Smooth muscle cell (in vitro differentiated cells): ENCODE measurements at regions not wholly inside any gene's neighbourhood (a gene's known extent, or its start where the extent isn't known, plus 50 kb on each side); places are given as distances from the start of the nearest gene placed in this dataset.

Experiments
- DNase-seq: peaks from one replicate; lab custom pipeline; 2025; ENCODE audit not compliant: unreplicated experiment; lab: John Stamatoyannopoulos, UW
- H2AFZ ChIP-seq: fragments of 200-600 bp; sonication (generic); 2 replicates; pipeline ENCODE4 v1.6.0; 2016; ENCODE audit warnings: antibody characterized with exemption, low read depth, mild to moderate bottlenecking
- H3F3A ChIP-seq: fragments of 200-600 bp; sonication (generic); 2 replicates; pipeline ENCODE4 v1.6.0; 2017; ENCODE audit warnings: antibody characterized with exemption, low read depth
- H3K27ac ChIP-seq: fragments of 200-600 bp; sonication (generic); 2 replicates; pipeline ENCODE4 v1.5.1; 2016; ENCODE audit warnings: low read depth, mild to moderate bottlenecking
- H3K27me3 ChIP-seq: fragments of 200-600 bp; sonication (generic); 2 replicates; pipeline ENCODE4 v1.6.1; 2016; ENCODE audit warnings: low read depth, mild to moderate bottlenecking
- H3K36me3 ChIP-seq: fragments of 200-600 bp; sonication (generic); 2 replicates; pipeline ENCODE4 v1.5.1; 2016; ENCODE audit warnings: low read depth
- H3K4me1 ChIP-seq: fragments of 200-600 bp; sonication (generic); 2 replicates; pipeline ENCODE4 v1.5.1; 2016; ENCODE audit warnings: low read depth
- H3K4me2 ChIP-seq: fragments of 200-600 bp; sonication (generic); 2 replicates; pipeline ENCODE4 v1.6.0; 2016; ENCODE audit warnings: mild to moderate bottlenecking
- H3K4me3 ChIP-seq: fragments of 200-600 bp; sonication (generic); 2 replicates; pipeline ENCODE4 v1.5.1; 2016; ENCODE audit warnings: mild to moderate bottlenecking
- H3K79me2 ChIP-seq: fragments of 200-600 bp; sonication (generic); 2 replicates; pipeline ENCODE4 v1.6.0; 2016; ENCODE audit warnings: low read depth, mild to moderate bottlenecking
- H3K9ac ChIP-seq: fragments of 200-600 bp; sonication (generic); 2 replicates; pipeline ENCODE4 v1.6.0; 2016; ENCODE audit warnings: low read depth
- H3K9me3 ChIP-seq: fragments of 200-600 bp; sonication (generic); replicated peaks from 2 replicates; pipeline ENCODE4 v1.5.1; 2016; ENCODE audit warnings: low read depth
- H4K20me1 ChIP-seq: fragments of 200-600 bp; sonication (generic); 2 replicates; pipeline ENCODE4 v1.6.0; 2016; ENCODE audit warnings: low read depth
- WGBS: methylation state at CpG from one replicate; pipeline ENCODE4 v1.1.7; 2016; ENCODE audit warnings: low lambda C conversion rate; 5-methylcytosine and 5-hydroxymethylcytosine counted together
- TF ChIP-seq, protein P1 (sequence below): fragments of 200-600 bp; sonication (generic); IDR thresholded peaks from 2 replicates; pipeline ENCODE4 v1.5.1; 2017; ENCODE audit warnings: borderline replicate concordance, mild to moderate bottlenecking, antibody characterized with exemption; ENCODE audit not compliant: insufficient read depth, poor library complexity, severe bottlenecking

DNA sequence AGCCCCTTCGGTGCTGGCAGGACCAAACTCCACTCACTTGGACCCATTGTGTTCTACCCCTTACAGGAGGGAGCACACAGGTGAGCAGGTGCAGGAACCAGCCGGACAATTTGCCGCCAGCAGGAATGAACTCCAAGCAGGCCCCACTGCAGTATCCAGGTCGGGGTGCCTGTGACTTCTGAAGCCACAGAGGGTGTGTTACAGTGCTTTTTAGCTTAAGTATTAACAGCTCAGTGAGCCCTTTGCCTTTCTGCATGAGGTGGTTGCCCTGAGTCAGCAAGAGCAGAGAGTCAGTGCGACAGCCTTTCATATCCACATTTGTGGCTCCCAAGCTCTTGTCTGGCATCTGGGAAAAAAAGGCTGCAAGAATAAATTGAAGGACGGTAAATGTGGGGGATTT lies 366.6 kb upstream of the LRRC4C start:
- no peak overlapping the region for H3K27ac ChIP-seq
- no peaks in the 10 kb centered on the region for H3K27me3 ChIP-seq
- DNase-seq, result no peak
- H3K36me3 ChIP-seq, result no peaks in the 10 kb centered on the region
- no peak overlapping the region for H3K4me2 ChIP-seq
- H3F3A ChIP-seq, result no peaks in the 10 kb centered on the region
- H3K79me2 ChIP-seq, result no peaks in the 10 kb centered on the region
- 85% methylated on average over 6 of the region's 6 CpGs for WGBS
- no peak overlapping the region for H3K4me3 ChIP-seq
- no peak overlapping the region for H2AFZ ChIP-seq
- H3K9me3 ChIP-seq, result no peaks in the 10 kb centered on the region
- H3K4me1 ChIP-seq, result no peaks in the 10 kb centered on the region
- no peak overlapping the region for H3K9ac ChIP-seq
- TF ChIP-seq, protein P1, sequence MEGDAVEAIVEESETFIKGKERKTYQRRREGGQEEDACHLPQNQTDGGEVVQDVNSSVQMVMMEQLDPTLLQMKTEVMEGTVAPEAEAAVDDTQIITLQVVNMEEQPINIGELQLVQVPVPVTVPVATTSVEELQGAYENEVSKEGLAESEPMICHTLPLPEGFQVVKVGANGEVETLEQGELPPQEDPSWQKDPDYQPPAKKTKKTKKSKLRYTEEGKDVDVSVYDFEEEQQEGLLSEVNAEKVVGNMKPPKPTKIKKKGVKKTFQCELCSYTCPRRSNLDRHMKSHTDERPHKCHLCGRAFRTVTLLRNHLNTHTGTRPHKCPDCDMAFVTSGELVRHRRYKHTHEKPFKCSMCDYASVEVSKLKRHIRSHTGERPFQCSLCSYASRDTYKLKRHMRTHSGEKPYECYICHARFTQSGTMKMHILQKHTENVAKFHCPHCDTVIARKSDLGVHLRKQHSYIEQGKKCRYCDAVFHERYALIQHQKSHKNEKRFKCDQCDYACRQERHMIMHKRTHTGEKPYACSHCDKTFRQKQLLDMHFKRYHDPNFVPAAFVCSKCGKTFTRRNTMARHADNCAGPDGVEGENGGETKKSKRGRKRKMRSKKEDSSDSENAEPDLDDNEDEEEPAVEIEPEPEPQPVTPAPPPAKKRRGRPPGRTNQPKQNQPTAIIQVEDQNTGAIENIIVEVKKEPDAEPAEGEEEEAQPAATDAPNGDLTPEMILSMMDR, result no peak
- no peaks in the 10 kb centered on the region for H4K20me1 ChIP-seq

DNA sequence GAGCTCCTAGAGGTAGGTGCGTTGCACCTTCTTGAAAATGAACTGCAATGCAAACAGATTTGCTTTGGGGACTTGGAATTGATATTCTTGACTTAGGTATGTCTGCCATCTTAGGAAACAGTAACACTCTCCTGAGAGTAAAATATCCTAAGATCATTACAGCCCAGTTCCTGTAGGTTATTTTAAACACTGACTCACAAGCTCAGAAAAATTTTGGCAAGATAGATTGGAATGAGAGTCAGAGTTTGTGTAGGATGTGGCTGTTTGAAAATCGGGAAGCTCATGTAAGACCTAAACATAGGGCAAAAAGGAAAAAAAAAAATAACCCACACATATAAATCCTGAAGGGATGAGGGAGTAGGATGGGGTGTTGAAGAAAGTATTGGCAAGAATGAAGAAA lies 377.0 kb upstream of the LRRC4C start:
- Histone ChIP-seq H3K79me2 (no peaks in the 10 kb centered on the region), H3F3A (no peaks in the 10 kb centered on the region), H3K9me3 (no peaks in the 10 kb centered on the region), H2AFZ (no peak overlapping the region), H3K27ac (no peak overlapping the region), H3K4me3 (no peak overlapping the region), H3K4me2 (no peak overlapping the region), H3K36me3 (peaks cover 3% of the 10 kb centered on the region), H3K27me3 (no peaks in the 10 kb centered on the region), H3K9ac (no peak overlapping the region), H3K4me1 (no peaks in the 10 kb centered on the region), H4K20me1 (no peaks in the 10 kb centered on the region)
- TF ChIP-seq, protein P1, result no peak
- no peak for DNase-seq
- WGBS, result 66% methylated on average over 2 of the region's 2 CpGs

DNA sequence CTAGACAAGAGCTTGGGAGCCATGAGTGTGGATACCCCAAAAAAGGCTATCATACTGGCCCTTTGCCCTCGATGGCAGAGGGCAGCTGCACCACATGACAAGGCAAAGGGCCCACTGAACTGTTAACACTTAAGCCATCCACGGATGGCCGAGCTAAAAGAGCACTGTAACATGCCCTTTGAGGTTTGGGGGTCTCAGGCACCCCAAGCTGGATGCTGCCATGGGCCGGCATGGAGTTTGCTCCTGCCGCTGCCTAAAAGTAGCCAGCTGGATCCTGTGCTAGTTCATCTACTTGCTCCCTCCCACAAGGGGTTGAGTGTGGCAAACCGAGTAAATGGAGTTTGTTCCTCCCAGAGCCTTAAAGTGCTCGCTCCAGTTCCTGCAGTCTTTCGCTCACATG lies 383.2 kb upstream of the LRRC4C start:
- Histone ChIP-seq H3K4me3 (no peak overlapping the region), H3K9ac (no peak overlapping the region)
- TF ChIP-seq, protein P1, result no peak

DNA sequence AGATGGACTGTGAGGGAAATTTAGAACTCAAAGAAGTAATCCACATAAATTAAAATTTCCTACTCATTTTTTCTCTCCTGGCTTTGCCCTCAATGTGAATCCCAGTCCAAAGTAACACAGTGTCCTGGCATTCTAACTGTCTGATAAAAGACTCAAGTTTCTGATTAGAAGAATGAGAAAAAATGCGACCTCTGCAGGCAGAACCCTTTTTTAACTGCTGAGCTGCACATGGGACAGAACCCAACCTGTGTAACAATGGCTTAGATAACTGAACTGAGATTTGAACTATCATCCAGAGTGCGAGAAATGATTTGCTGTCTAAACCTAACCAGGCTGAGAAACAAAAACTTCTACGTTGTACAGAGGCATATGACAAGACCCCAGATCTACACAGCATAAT lies 385.6 kb upstream of the LRRC4C start:
- Histone ChIP-seq H3K9me3 (no peaks in the 10 kb centered on the region), H3K4me1 (no peaks in the 10 kb centered on the region), H3K27me3 (no peaks in the 10 kb centered on the region), H2AFZ (peak overlapping the region; percentile 35), H3K36me3 (peaks cover 6% of the 10 kb centered on the region), H3K9ac (no peak overlapping the region), H3K79me2 (no peaks in the 10 kb centered on the region), H4K20me1 (no peaks in the 10 kb centered on the region), H3F3A (no peaks in the 10 kb centered on the region), H3K4me3 (no peak overlapping the region), H3K4me2 (no peak overlapping the region), H3K27ac (no peak overlapping the region)
- no peak for DNase-seq
- TF ChIP-seq, protein P1, result no peak
- 69% methylated on average over 3 of the region's 3 CpGs for WGBS

More for the DNA sequence above, 383.2 kb upstream of the LRRC4C start:
- no peak overlapping the region for H3K4me2 ChIP-seq
- H3K36me3 ChIP-seq, result peaks cover 6% of the 10 kb centered on the region
- no peak overlapping the region for H3K27ac ChIP-seq
- H2AFZ ChIP-seq, result no peak overlapping the region
- no peak for DNase-seq
- no peaks in the 10 kb centered on the region for H3K27me3 ChIP-seq
- no peaks in the 10 kb centered on the region for H3K4me1 ChIP-seq
- H3K79me2 ChIP-seq, result no peaks in the 10 kb centered on the region
- no peaks in the 10 kb centered on the region for H3F3A ChIP-seq
- WGBS, result 80% methylated on average over 8 of the region's 8 CpGs
- no peaks in the 10 kb centered on the region for H3K9me3 ChIP-seq
- H4K20me1 ChIP-seq, result no peaks in the 10 kb centered on the region
